ENCODE measurements at regions not wholly inside any gene's neighbourhood (a gene's known extent, or its start where the extent isn't known, plus 50 kb on each side); places are given as distances from the start of the nearest gene placed in this dataset.
"Not testable (repeated sequence)": the region's sequence is repeated elsewhere in the genome, so short reads cannot be mapped to it uniquely, and the experiment has no call there.

DNA sequence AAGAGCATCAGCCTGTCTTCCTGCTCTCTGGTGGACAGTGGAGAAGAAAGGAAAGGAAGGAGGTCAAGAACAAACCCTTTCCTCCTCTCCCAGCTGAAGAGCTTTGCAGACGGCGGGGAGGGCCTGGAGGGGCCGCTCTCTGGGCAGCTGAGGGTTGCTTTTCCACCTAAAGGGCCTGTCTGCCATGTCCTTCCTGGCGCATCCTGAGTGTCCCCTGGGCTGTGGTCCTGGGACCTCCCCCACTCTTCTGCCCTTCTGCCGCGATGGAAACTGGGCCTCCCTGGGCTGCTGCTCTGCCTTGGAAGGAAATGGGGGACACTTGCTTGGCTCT is 107.0 kb downstream of the ETS2 start:
- DNase-seq (ENCODE audit: low read depth), result no peak

- no peak for DNase-seq (ENCODE audit: low read depth)
These were observed 106.4 kb downstream of the ETS2 start for GRCh38 chr21:38912102-38912629.

GRCh38 chr21:38911484-38912101 is 105.9 kb downstream of the ETS2 start:
- DNase-seq (ENCODE audit: low read depth), result no peak

DNA sequence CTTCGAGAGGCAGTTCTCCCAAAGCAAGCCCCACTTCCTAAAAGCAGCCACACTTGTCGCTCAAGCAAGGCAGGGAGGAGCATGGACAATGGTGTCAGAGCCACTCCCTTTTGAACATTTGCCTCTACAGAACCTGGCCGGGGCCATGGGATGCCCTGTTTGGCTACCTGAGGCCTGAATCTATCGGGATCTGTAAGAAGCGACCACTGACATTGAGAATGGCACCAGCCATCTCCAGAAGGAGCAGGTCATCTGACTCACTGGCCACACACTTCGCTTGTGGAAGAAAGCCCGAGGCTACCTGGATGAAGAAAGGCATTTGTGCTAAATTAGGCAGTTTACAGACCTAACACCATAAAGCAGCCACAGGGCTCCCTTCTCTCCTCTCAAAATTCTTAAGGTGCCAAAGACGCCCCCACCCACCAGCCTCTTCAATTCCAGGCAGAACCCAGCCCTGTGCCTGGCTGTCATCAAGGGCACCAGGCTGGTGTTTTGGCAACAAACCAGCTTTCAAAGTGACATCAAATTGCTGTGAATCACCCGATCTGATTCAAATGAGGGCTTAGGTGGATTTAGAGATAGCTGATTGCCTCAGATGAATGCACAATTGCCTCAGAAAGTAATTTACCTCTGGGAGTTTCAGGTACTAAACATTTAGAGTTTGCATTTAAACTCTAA is 104.8 kb downstream of the ETS2 start:
- no peak for DNase-seq (ENCODE audit: low read depth)

GRCh38 chr21:38909929-38910328 is 104.2 kb downstream of the ETS2 start:
- no peak for DNase-seq (ENCODE audit: low read depth)

DNA sequence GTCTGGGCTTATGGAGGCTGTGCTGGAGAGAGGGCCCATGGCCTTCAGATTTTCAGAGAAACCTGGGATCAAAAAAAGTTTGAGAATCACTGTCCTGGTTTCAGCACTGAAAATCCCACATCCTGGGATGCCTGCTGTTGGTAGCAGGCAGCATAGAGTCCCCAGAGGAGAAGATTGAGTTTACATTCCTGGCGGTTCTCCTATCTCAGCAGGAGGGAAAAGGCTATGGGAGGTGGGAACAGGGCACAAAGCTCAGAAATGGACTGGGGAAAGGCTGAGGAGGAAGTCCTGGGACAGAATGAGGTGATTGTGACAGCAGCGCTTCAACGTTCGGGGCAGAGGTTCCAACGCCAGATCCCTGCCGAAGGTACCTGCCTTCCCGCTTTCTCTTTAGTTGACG is 103.4 kb downstream of the ETS2 start:
- no peak for DNase-seq (ENCODE audit: low read depth)

GRCh38 chr21:38908537-38908936 is 102.8 kb downstream of the ETS2 start:
- no peak for DNase-seq (ENCODE audit: low read depth)

GRCh38 chr21:38905752-38906151 is 100.0 kb downstream of the ETS2 start:
- DNase-seq (ENCODE audit: low read depth), result no peak

DNA sequence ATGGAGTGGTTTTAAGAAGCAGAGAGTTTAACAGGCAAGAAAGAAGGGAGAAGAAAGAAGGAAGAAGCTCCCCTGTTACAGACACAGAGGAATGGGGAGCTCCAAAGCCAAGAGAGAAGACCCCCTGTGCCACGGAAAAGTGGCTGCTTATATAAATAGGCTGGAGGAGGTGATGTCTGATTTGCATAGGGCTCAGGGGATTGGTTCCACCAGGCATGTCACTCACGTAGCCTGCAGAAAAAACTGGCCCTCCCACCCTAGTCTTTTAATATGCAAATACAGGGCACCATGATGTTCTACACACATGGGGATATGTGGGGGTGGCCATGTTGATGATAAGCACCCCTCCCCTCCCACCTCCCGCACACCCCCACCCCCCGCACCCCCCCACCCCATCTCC is 99.6 kb downstream of the ETS2 start:
- DNase-seq (ENCODE audit: low read depth), result no peak

DNA sequence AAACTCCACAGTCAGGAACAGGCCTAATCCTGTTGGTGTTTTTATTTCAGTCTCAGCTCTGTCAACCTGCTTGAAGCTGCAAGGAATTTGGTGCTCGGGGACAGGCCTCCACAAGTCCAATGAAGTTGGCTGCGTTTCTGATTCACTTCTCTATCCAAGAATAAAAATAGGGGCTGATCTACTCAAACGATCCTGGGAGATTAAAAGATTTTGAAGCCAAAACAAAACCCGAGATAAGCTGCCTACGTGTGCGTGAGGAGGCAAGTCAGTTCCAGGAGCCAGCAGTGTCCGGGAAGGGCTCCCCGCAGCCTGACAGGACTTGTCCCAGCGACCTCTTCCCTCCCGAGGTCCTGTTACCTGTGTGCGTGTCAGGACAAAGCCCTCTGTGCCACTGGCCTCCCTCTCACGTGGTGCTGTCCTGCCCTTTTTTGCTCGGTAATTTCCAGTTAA is 98.0 kb downstream of the ETS2 start:
- no peak for DNase-seq (ENCODE audit: low read depth)

DNA sequence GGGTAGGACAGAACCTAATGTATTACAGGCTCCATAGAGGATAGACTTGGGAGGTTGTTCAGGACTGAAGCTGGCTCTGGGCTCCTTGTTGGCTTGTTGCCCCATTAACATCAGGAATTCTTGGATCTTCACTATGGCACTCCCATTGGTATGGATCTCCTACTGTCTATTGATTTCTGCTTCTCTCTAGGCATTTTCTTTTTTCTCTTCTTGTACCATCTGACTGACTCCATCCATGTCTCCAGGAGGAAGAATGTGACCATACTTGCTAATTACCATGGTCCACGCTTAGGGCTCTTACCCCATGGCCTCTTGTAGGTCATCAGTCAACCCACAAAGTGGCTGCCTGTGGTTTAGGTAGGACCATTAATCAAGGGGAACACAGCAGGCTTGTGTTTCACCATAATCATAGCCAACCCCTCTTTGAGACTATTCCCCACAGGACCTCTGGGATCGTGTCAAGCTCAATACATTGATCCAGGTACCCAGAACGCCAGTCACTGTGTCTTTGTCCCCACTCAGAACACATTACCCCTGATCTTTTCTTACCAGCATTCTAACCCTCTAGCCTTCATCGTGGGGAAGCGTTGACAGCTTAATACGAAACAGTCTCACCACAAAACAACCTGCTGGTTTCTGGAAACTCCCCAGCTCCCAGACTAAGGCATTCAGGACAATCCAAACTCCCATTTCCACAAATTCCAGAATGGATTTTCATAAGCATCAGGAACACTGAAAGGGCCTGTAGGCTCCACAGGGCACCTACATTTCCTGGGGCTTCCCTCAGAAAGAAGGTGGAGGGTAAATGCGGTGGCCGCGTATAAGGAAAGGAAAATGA is 97.1 kb downstream of the ETS2 start:
- no peak for DNase-seq (ENCODE audit: low read depth)

GRCh38 chr21:38900499-38900898 is 94.8 kb downstream of the ETS2 start:
- no peak for DNase-seq (ENCODE audit: low read depth)

DNA sequence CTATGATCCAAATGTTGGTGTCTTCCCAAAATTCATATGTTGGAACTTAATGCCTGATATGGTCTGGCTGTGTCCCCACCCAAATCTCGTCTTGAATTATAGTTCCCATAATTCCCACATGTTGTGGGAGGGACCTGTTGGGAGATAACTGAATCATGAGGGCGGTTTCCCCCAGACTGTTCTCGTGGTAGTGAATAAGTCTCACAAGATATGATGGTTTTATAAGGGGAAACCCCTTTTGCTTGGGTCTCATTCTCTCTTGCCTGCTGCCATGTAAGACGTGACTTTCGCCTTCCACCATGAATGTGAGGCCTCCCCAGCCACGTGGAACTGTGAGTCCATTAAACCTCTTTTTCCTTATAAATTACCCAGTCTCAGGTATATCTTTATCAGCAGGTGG is 94.3 kb downstream of the ETS2 start:
- not testable (repeated sequence) for DNase-seq (ENCODE audit: low read depth)

- no peak for DNase-seq (ENCODE audit: low read depth)
These were observed 93.7 kb downstream of the ETS2 start for GRCh38 chr21:38899277-38899947.

GRCh38 chr21:38898422-38899096 is 92.8 kb downstream of the ETS2 start:
- no peak for DNase-seq (ENCODE audit: low read depth)

DNA sequence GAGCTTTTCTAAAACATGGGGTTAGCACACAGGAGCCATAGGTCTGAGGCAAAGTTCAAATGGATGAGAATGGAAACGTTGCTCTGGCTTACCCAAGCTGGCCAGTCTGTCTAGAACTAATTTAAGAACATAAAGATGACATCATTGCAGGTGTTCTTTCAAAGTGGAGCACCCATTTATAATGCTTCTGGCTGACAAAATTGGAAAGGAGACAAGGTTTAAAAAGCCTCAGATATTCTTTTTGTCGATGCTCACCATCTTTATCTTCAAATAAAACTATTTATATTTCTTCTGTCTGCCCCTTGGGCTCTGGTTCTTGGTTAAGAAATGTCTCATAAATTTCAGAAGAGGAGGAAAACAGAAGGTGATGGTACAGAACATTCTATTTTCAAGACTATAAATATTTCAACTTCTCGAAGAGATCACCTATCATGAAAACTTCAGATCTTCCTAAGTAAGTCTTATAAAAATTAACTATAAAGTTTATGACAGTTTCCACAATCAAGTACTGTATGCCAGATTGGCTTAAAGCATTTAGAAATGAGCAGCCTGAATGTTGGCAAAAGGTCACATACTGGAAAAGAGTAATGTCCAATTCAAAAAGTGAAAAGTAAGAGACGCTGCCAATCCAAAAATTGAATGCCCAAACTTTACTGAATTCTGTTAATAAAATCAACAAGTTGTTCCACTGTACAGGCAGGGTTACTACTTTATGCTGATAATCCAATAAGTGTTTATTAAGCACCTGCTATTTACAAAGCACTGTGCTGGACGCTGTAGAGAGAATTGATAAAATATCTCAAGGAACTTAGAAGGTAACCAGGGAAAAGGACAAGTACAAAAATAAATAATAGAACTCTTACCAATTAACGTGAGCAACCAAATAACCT is 92.0 kb downstream of the ETS2 start:
- DNase-seq (ENCODE audit: low read depth), result no peak

DNA sequence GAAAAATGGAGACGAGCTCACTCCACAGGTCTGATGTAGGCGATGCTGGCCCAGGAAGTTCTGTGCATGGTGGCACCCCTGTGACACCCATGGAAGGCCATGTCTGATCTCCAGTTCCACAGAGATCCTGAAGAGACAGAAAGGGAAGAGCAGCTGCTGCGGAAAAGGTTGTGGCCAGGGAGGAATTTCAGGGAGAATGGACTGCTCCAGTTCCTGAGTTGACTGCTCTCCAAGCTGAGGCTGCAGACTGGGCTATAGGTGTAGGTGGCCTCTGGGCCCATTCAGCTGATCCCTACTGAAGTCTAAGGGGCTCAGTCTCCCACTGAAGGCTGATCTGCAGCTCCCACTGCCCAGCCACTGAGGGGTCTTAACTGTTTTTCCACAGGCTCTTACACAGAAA is 89.2 kb downstream of the ETS2 start:
- no peak for DNase-seq (ENCODE audit: low read depth)

- DNase-seq (ENCODE audit: low read depth), result no peak
These were observed 83.3 kb downstream of the ETS2 start for GRCh38 chr21:38888991-38889561.

DNA sequence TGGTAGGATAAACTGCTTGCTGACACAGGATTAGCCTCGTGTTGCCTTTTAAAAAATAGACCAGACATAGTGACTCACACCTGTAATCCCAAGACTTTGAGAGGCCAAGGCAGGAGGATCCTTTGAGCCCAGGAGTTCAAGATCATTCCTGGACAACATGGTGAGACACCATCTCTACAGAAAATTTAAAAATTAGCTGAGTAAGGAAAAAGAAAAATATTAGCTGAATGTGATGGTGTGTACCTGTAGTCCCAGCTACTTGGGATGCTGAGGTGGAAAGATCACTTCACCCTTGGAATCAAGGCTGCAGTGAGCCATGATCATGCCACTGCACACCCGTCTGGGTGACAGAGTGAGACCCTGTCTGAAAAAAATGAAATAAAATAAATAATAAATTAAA is 82.0 kb downstream of the ETS2 start:
- DNase-seq (ENCODE audit: low read depth), result no peak

DNA sequence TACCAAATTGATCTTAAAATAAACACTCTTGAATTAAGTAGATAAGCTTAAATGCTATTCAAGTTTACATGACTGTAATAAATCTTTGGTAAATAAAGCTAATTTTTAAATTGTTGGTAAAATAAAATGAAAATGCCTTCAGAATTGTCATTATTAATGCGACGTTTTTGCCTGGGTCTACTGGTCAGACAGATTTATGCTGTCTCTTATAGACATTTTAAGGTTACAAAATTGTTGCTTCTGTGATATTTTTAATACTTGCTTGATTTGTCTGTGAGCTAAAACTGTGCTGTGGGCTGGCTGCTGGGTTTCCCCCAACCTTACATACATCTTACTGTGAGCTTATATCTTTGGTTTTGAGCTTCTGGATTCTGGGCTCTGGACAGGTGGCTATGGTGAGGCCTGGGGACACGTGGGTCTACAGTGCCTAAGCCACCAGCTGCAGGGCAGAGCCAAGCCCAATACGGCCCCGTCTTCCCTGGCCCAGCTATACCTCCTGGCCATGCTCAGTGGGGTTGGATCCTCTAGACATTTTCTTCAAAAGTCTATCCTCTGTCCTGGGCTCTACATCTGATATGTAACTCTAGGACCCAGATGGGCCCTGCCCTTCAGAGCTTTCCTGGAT is 81.4 kb downstream of the ETS2 start:
- no peak for DNase-seq (ENCODE audit: low read depth)

Measured in stimulated activated CD4-positive, alpha-beta T cell treated with anti-CD3 and anti-CD28 coated beads, Interleukin-2, amount 100 ng/mL, for 4 hours (primary cell).